Breast epithelium (tissue), 4 donors: ENCODE measurements at regions not wholly inside any gene's neighbourhood (a gene's known extent, or its start where the extent isn't known, plus 50 kb on each side); places are given as distances from the start of the nearest gene placed in this dataset.

Source experiments
- DNase-seq, 2 donors: peaks; one replicate each; pipeline ENCODE4 v3.0.0-alpha.2; 2019; ENCODE audit warnings: low spot score in 2 of 2
- H3K27ac ChIP-seq, 2 donors: fragments of 200-600 bp; sonication (generic) in 1 of 2; one replicate each; pipeline ENCODE4 v1.5.1; 2016 to 2019; ENCODE audit warnings: mild to moderate bottlenecking in 1 of 2
- H3K27me3 ChIP-seq, 2 donors: fragments of 200-600 bp; sonication (generic) in 1 of 2; one replicate each; pipeline versions ENCODE4 v1.5.1 to v1.6.0; 2017 to 2019; ENCODE audit warnings: control low read depth in 1 of 2, mild to moderate bottlenecking in 1 of 2
- H3K36me3 ChIP-seq: fragments of 200-600 bp; one replicate; pipeline ENCODE4 v1.5.1; 2019
- H3K4me1 ChIP-seq, 2 donors: fragments of 200-600 bp; sonication (generic); one replicate each; pipeline ENCODE4 v1.5.1; 2016 to 2019; ENCODE audit warnings: control low read depth in 1 of 2
- H3K4me3 ChIP-seq, 3 donors: fragments of 200-600 bp; sonication (generic); 1 replicate in 2 of 3; 2 replicates in 1 of 3; pipeline ENCODE4 v1.5.1; 2016 to 2019; ENCODE audit warnings: mild to moderate bottlenecking in 3 of 3, moderate library complexity in 2 of 3
- H3K9me3 ChIP-seq, 2 donors: fragments of 200-600 bp; sonication (generic) in 1 of 2; one replicate each; pipeline ENCODE4 v1.5.1; 2016 to 2019; ENCODE audit warnings: control low read depth in 1 of 2
- POLR2A ChIP-seq: fragments of 450-650 bp; IDR thresholded peaks from one replicate; pipeline ENCODE4 v1.6.1; 2016; ENCODE audit warnings: antibody characterized with exemption, mild to moderate bottlenecking, moderate library complexity
- POLR2AphosphoS5 ChIP-seq, 3 donors: sonication (generic); formaldehyde crosslinking; IDR thresholded peaks; one replicate each; pipeline ENCODE4 v1.6.1; 2017; ENCODE audit warnings: antibody characterized with exemption in 3 of 3
- intact Hi-C: fragments of 100-400 bp; cut with DNase I; formaldehyde crosslinking; loops from one replicate; pipeline ENCODE4 v1.15.1; 2023; ENCODE audit warnings: low total_unique reads
- TF ChIP-seq, protein P1 (sequence below), 3 donors: fragments of 450-650 bp; IDR thresholded peaks; one replicate each; pipeline ENCODE4 v1.5.1; 2016 to 2017; ENCODE audit warnings: antibody characterized with exemption in 3 of 3, mild to moderate bottlenecking in 3 of 3, moderate library complexity in 3 of 3

DNA sequence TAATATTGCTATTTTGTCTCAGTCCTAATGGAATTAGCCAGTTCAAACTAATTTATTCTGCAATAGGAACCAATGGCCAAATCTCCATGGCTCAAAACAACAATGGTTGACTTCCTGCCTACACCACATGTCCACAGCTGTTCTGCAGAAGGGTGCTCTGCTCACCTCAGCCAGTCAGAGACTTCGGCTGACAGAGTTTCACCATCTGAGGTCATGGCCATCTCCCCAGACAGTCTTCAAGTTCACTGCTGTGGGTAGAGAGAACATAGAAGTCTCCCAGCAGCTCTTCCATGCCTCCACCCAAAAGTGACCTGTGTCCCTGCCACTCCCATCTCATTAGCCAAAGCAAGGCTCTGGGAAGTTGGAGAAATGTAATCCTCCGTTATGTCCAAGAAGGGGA, 65.1 kb upstream of the FOXC1 start:
- intact Hi-C loops = no loop called here
- no peak for TF ChIP-seq POLR2A
- TF ChIP-seq, protein P1, sequence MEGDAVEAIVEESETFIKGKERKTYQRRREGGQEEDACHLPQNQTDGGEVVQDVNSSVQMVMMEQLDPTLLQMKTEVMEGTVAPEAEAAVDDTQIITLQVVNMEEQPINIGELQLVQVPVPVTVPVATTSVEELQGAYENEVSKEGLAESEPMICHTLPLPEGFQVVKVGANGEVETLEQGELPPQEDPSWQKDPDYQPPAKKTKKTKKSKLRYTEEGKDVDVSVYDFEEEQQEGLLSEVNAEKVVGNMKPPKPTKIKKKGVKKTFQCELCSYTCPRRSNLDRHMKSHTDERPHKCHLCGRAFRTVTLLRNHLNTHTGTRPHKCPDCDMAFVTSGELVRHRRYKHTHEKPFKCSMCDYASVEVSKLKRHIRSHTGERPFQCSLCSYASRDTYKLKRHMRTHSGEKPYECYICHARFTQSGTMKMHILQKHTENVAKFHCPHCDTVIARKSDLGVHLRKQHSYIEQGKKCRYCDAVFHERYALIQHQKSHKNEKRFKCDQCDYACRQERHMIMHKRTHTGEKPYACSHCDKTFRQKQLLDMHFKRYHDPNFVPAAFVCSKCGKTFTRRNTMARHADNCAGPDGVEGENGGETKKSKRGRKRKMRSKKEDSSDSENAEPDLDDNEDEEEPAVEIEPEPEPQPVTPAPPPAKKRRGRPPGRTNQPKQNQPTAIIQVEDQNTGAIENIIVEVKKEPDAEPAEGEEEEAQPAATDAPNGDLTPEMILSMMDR (IDR thresholded peaks at IDR 0.05) = no peak
- TF ChIP-seq POLR2AphosphoS5 (IDR thresholded peaks at IDR 0.05) = no peak
- no peak overlapping the region for H3K27ac ChIP-seq
- no peaks in the 10 kb centered on the region for H3K4me1 ChIP-seq
- no peaks in the 10 kb centered on the region for H3K9me3 ChIP-seq
- no peaks in the 10 kb centered on the region for H3K27me3 ChIP-seq
- DNase-seq = no peak
- H3K36me3 ChIP-seq = no peaks in the 10 kb centered on the region
- no peak overlapping the region for H3K4me3 ChIP-seq

DNA sequence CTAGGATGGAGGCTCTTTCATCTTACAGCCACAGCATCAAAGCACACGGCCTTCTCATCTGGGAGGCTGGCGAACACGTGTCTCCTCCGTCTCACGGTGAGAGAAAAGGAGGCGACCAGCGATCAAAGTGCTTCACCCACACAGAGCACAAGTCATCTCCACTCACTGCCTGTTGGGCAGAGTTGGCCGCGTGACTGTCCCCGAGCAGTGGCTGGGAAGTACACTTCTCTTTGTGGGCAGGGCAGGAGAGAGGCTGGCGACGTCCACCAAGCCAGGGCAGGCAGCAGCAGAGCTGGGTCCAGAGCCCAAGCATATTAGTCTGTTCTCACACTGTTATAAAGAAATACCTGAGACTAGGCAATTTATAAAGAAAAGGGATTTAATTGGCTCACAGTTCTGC, 64.1 kb upstream of the FOXC1 start:
- DNase-seq = no peak
- H3K4me3 ChIP-seq = no peak overlapping the region
- no peaks in the 10 kb centered on the region for H3K36me3 ChIP-seq
- TF ChIP-seq, protein P1 (IDR thresholded peaks at IDR 0.05) = no peak
- no peak for TF ChIP-seq POLR2AphosphoS5 (IDR thresholded peaks at IDR 0.05)
- no peak for TF ChIP-seq POLR2A
- H3K4me1 ChIP-seq = no peaks in the 10 kb centered on the region
- no peak overlapping the region for H3K27ac ChIP-seq
- no peaks in the 10 kb centered on the region for H3K9me3 ChIP-seq
- no peaks in the 10 kb centered on the region for H3K27me3 ChIP-seq
- intact Hi-C loops = no loop called here

DNA sequence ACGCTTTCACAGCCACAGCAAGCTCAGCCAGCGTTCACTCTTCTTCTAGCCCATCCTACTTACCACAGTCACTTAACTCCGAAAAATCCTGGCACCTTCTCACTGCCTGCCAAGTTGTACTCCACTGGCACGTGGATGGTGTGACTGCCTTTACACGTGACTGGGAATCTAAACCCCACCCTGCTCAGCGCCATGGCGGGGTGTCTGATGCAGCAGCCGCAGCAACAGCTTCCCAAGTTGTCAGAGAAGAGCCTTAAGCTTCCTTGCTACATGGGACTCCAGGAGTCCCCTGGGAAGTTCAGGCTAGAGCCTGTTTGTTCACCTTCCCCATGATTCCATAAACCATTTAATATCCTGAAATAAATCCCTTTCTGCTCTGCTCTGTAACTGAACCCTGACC, 61.9 kb upstream of the FOXC1 start:
- no peaks in the 10 kb centered on the region for H3K36me3 ChIP-seq
- no peaks in the 10 kb centered on the region for H3K27me3 ChIP-seq
- no peaks in the 10 kb centered on the region for H3K9me3 ChIP-seq
- H3K4me3 ChIP-seq = no peak overlapping the region
- TF ChIP-seq POLR2A (no peak), POLR2AphosphoS5 (IDR thresholded peaks at IDR 0.05) (no peak)
- TF ChIP-seq, protein P1 (IDR thresholded peaks at IDR 0.05) = no peak
- H3K27ac ChIP-seq = no peak overlapping the region
- DNase-seq = no peak
- intact Hi-C loops = no loop called here
- no peaks in the 10 kb centered on the region for H3K4me1 ChIP-seq

DNA sequence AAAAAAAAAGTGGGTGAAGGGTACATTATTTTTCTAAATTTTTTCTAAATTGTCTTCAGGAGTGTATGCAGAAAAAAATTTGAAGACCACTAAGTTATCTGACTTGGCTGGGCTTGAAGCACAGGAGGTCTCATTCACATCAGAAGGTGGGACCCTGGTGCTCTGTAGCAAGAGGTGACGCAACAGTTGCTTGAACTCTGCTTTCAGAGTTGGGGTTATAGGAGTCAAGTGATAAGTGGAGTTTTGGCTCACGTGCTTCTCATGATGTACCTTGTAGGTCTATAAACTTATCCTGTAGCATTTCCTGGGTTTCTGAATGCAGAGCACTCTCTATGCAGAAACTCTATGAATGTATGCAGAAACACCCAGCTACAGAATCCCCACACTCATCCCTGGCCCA, 58.5 kb upstream of the FOXC1 start:
- intact Hi-C loops = no loop called here
- no peak for DNase-seq
- no peak overlapping the region for H3K4me3 ChIP-seq
- H3K4me1 ChIP-seq = no peaks in the 10 kb centered on the region
- no peaks in the 10 kb centered on the region for H3K9me3 ChIP-seq
- TF ChIP-seq POLR2AphosphoS5 (IDR thresholded peaks at IDR 0.05) (no peak), POLR2A (no peak)
- TF ChIP-seq, protein P1 (IDR thresholded peaks at IDR 0.05) = no peak
- H3K36me3 ChIP-seq = no peaks in the 10 kb centered on the region
- no peak overlapping the region for H3K27ac ChIP-seq
- no peaks in the 10 kb centered on the region for H3K27me3 ChIP-seq

DNA sequence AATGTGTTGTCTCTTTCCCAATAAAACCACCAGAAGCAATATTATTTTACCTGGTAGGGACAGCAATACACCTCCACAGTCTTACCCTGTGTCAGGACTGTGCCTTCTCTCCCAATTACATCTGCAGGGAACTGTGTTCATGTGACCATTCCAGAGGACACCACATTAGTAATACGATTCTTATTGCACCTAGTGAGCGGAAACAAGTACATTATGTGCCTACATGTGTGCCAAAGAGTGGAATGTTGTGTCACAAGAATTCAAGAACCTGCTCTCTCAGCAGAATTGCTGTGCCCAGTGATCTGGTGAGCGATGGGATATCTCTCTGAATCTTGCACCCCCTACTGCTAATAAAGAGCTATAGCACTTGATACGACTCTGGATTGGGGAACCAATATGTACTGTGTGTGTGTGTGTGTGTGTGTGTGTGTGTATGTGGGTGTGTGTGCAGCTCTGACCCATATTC, 57.4 kb upstream of the FOXC1 start:
- no peak overlapping the region for H3K27ac ChIP-seq
- TF ChIP-seq POLR2A (no peak), POLR2AphosphoS5 (IDR thresholded peaks at IDR 0.05) (no peak)
- TF ChIP-seq, protein P1 (IDR thresholded peaks at IDR 0.05) = no peak
- intact Hi-C loops = no loop called here

More for the DNA sequence above, 57.4 kb upstream of the FOXC1 start:
- Histone ChIP-seq H3K9me3 (no peaks in the 10 kb centered on the region), H3K4me1 (no peaks in the 10 kb centered on the region), H3K4me3 (no peak overlapping the region), H3K36me3 (no peaks in the 10 kb centered on the region), H3K27me3 (no peaks in the 10 kb centered on the region)
- no peak for DNase-seq
